HepG2 (cell line): ENCODE measurements at regions not wholly inside any gene's neighbourhood (a gene's known extent, or its start where the extent isn't known, plus 50 kb on each side); places are given as distances from the start of the nearest gene placed in this dataset.

Source experiments
- ATAC-seq: fragments of 200-7000 bp; cut with Tn5 transposase; 3 replicates; pipeline ENCODE4 v1.9.1; 2020; ENCODE audit warnings: mild to moderate bottlenecking, moderate library complexity
- BruUV-seq: library from RNA; stranded (reverse); fragments of 400-500 nt; replicated peaks from 2 replicates; lab custom pipeline; 2021; lab: Mats Ljungman, UMichigan
- CTCF ChIA-PET: fragments of 300-600 bp; formaldehyde crosslinking; extraction: SDS; loops from one replicate; lab custom pipeline; 2021; ENCODE audit warnings: low total read pairs, inconsistent platforms, low intra/inter-chr PET ratio; lab: Yijun Ruan, JAX
- POLR2A ChIA-PET: fragments of 350-600 bp; sonication (Branson Sonifier 250); formaldehyde crosslinking; loops from one replicate; lab custom pipeline; 2020; ENCODE audit warnings: antibody characterized with exemption, inconsistent platforms; lab: Yijun Ruan, JAX
- DNase-seq: peaks from one replicate; pipeline ENCODE4 v3.0.0-alpha.2; 2015; ENCODE audit warnings: low spot score
- FAIRE-seq: peaks from 3 replicates; lab custom pipeline; 2011; peaks lifted over from hg19 to GRCh38; lab: Jason Lieb, UNC
- H2AFZ ChIP-seq: one replicate; pipeline ENCODE4 v1.6.1; 2011; ENCODE audit warnings: low read length, inconsistent platforms
- H3K27ac ChIP-seq: fragments of 300-600 bp; 3 replicates; pipeline ENCODE4 v1.8.0; 2011; ENCODE audit warnings: mixed run types, mild to moderate bottlenecking, mixed read lengths, low read length, inconsistent platforms; ENCODE audit not compliant: insufficient read depth; ENCODE audit errors: extremely low read length
- H3K27me3 ChIP-seq, 2 experiments: fragments of 200-600 bp in 1 of 2; 2 replicates in 1 of 2; 3 replicates in 1 of 2; pipeline versions ENCODE4 v1.6.0 to v1.8.0; 2011; ENCODE audit warnings: low read length in 2 of 2, mild to moderate bottlenecking in 2 of 2, moderate library complexity in 2 of 2, inconsistent platforms in 1 of 2; ENCODE audit not compliant: insufficient read depth in 2 of 2, control insufficient read depth in 1 of 2
- H3K36me3 ChIP-seq, 2 experiments: fragments of 200-600 bp in 1 of 2; replicated peaks in 1 of 2; 2 replicates in 1 of 2; 3 replicates in 1 of 2; pipeline versions ENCODE4 v1.5.1 to v1.8.0; 2011; ENCODE audit warnings: low read length in 2 of 2, inconsistent platforms in 1 of 2; ENCODE audit not compliant: insufficient read depth in 2 of 2, control insufficient read depth in 1 of 2
- H3K4me1 ChIP-seq: 2 replicates; pipeline ENCODE4 v1.5.1; 2012; ENCODE audit warnings: low read length, inconsistent platforms; ENCODE audit not compliant: insufficient read depth
- H3K4me2 ChIP-seq: 2 replicates; pipeline ENCODE4 v1.6.0; 2011; ENCODE audit warnings: low read depth, low read length, inconsistent platforms
- H3K4me3 ChIP-seq, 3 experiments: fragments of 200-600 bp in 1 of 3; sonication (generic), shearing (Covaris generic) in 1 of 3; replicated peaks in 1 of 3; 2 replicates each; pipeline ENCODE4 v1.5.1; 2011 to 2016; ENCODE audit warnings: low read length in 3 of 3, inconsistent platforms in 2 of 3, low read depth in 2 of 3, mild to moderate bottlenecking in 2 of 3, control low read depth in 1 of 3, mixed read lengths in 1 of 3; ENCODE audit not compliant: insufficient read depth in 1 of 3
- H3K79me2 ChIP-seq: one replicate; pipeline ENCODE4 v1.6.1; 2011; ENCODE audit warnings: low read length, inconsistent platforms; ENCODE audit not compliant: insufficient read depth
- H3K9ac ChIP-seq: 2 replicates; pipeline ENCODE4 v1.6.0; 2011; ENCODE audit warnings: mild to moderate bottlenecking, low read depth, low read length, inconsistent platforms; ENCODE audit not compliant: insufficient read depth
- H3K9me3 ChIP-seq: 2 replicates; pipeline ENCODE4 v1.5.1; 2012; ENCODE audit warnings: mild to moderate bottlenecking, low read length
- H4K20me1 ChIP-seq: 2 replicates; pipeline ENCODE4 v1.6.0; 2011; ENCODE audit warnings: inconsistent platforms, mild to moderate bottlenecking, low read length, moderate library complexity; ENCODE audit not compliant: insufficient read depth
- KDM4B ChIP-seq: sonication (generic); formaldehyde crosslinking; IDR thresholded peaks from 2 replicates; pipeline ENCODE4 v1.4.0; 2020; ENCODE audit warnings: missing genetic modification reagents
- LBX2 ChIP-seq: sonication (generic); formaldehyde crosslinking; IDR thresholded peaks from 2 replicates; pipeline ENCODE4 v1.5.0; 2020; ENCODE audit warnings: missing genetic modification reagents, mild to moderate bottlenecking, borderline replicate concordance
- PBX3 ChIP-seq: sonication (generic); formaldehyde crosslinking; IDR thresholded peaks from 2 replicates; pipeline ENCODE4 v1.8.1; 2023; ENCODE audit warnings: missing genetic modification reagents, inconsistent platforms, borderline replicate concordance
- RFXANK ChIP-seq: IDR thresholded peaks from 2 replicates; pipeline ENCODE4 v1.6.1; 2016
- SALL1 ChIP-seq: sonication (generic); formaldehyde crosslinking; IDR thresholded peaks from 2 replicates; pipeline ENCODE4 v1.8.0; 2022; ENCODE audit warnings: mild to moderate bottlenecking, missing genetic modification reagents
- SALL2 ChIP-seq: sonication (generic); formaldehyde crosslinking; IDR thresholded peaks from 2 replicates; pipeline ENCODE4 v1.8.1; 2023; ENCODE audit warnings: mild to moderate bottlenecking, missing genetic modification reagents, inconsistent platforms
- SETDB1 ChIP-seq: sonication (generic); formaldehyde crosslinking; IDR thresholded peaks from 2 replicates; pipeline ENCODE4 v1.5.1; 2020; ENCODE audit warnings: missing genetic modification reagents, mild to moderate bottlenecking, borderline replicate concordance
- SRSF9 ChIP-seq: fragments of 200-400 bp; formaldehyde crosslinking; IDR thresholded peaks from 2 replicates; pipeline ENCODE4 v1.6.1; 2018; ENCODE audit warnings: borderline replicate concordance, mild to moderate bottlenecking, low read depth, low read length; ENCODE audit not compliant: insufficient read depth, poor library complexity, severe bottlenecking
- TBL1XR1 ChIP-seq: fragments of 150-350 bp; IDR thresholded peaks from 2 replicates; pipeline ENCODE4 v1.6.1; 2014; ENCODE audit warnings: borderline replicate concordance, low read length; ENCODE audit not compliant: partially characterized antibody
- ZNF18 ChIP-seq: sonication (generic); formaldehyde crosslinking; IDR thresholded peaks from 2 replicates; pipeline ENCODE4 v1.8.0; 2022; ENCODE audit warnings: mild to moderate bottlenecking, missing genetic modification reagents; ENCODE audit not compliant: insufficient replicate concordance
- ZNF234 ChIP-seq: sonication (generic); formaldehyde crosslinking; conservative IDR thresholded peaks from 2 replicates; pipeline ENCODE4 v1.5.1; 2020; ENCODE audit warnings: mild to moderate bottlenecking, missing genetic modification reagents
- ZNF337 ChIP-seq: sonication (generic); formaldehyde crosslinking; IDR thresholded peaks from 2 replicates; pipeline ENCODE4 v1.5.1; 2020; ENCODE audit warnings: missing genetic modification reagents, low read depth, mild to moderate bottlenecking, borderline replicate concordance
- ZNF362 ChIP-seq: sonication (generic); formaldehyde crosslinking; IDR thresholded peaks from 2 replicates; pipeline ENCODE4 v1.4.0; 2020; ENCODE audit warnings: missing genetic modification reagents, mild to moderate bottlenecking, borderline replicate concordance
- WGBS: methylation state at CpG from one replicate; pipeline ENCODE4 v1.1.6; 2017; ENCODE audit warnings: low lambda C conversion rate; 5-methylcytosine and 5-hydroxymethylcytosine counted together
- in situ Hi-C: cut with HindIII; loops from 2 replicates; pipeline ENCODE4 v1.10.0; 2017; ENCODE audit warnings: low pct_unique_long_range_greater_than_20kb; ENCODE audit not compliant: extremely low pct_ligation_motif_present
- intact Hi-C: fragments of 100-400 bp; cut with micrococcal nuclease; formaldehyde crosslinking; loops from one replicate; pipeline ENCODE4 v1.10.0; 2022; ENCODE audit not compliant: unreplicated experiment

- TF ChIP-seq SRSF9, result no peak
- no peak for TF ChIP-seq KDM4B (CRISPR knock-in tag)
- no peak for TF ChIP-seq ZNF362 (CRISPR knock-in tag)
- TF ChIP-seq SALL2 (CRISPR knock-in tag), result no peak
- no peak for TF ChIP-seq RFXANK (CRISPR knock-in tag)
- no peak for TF ChIP-seq SALL1
- TF ChIP-seq PBX3, result no peak
Observed at GRCh38 chr1:4974981-4975685, 320.7 kb downstream of the AJAP1 start (continued).

- TF ChIP-seq SETDB1 (CRISPR knock-in tag) (no peak), LBX2 (CRISPR knock-in tag) (no peak), ZNF18 (CRISPR knock-in tag) (no peak), TBL1XR1 (no peak), ZNF337 (CRISPR knock-in tag) (no peak), ZNF234 (no peak)
- H2AFZ ChIP-seq, result no peak overlapping the region
- no peak for ATAC-seq
- BruUV-seq, result no TSS peak
- no peak for DNase-seq
- WGBS, result 28% methylated on average over 8 of the region's 10 CpGs
- H3K4me1 ChIP-seq, result no peaks in the 10 kb centered on the region
- H4K20me1 ChIP-seq, result no peaks in the 10 kb centered on the region
- H3K9ac ChIP-seq, result no peak overlapping the region
- intact Hi-C loops, result no loop called here
- H3K27me3 ChIP-seq, result peaks cover 0 to 15% of the 10 kb centered on the region in 2 experiments; a peak in 2 of 5 replicates
- no peak overlapping the region for H3K4me2 ChIP-seq
- H3K79me2 ChIP-seq, result no peaks in the 10 kb centered on the region
- no peaks in the 10 kb centered on the region for H3K36me3 ChIP-seq
- FAIRE-seq, result no peak
- CTCF ChIA-PET, result no interaction called here
- no peak overlapping the region for H3K4me3 ChIP-seq
- POLR2A ChIA-PET, result no interaction called here
- H3K9me3 ChIP-seq, result no peaks in the 10 kb centered on the region; the same call in 1 of the 2 replicates
- in situ Hi-C loops, result no loop called here
- H3K27ac ChIP-seq, result no peak overlapping the region
Observed at GRCh38 chr1:4973341-4973740, 318.9 kb downstream of the AJAP1 start.
